Caco-2 (cell line): ENCODE measurements at regions not wholly inside any gene's neighbourhood (a gene's known extent, or its start where the extent isn't known, plus 50 kb on each side); places are given as distances from the start of the nearest gene placed in this dataset.

Source experiments
- BruUV-seq: library from RNA; stranded (reverse); fragments of 400-500 nt; replicated peaks from 2 replicates; lab custom pipeline; 2021; lab: Mats Ljungman, UMichigan
- CTCF ChIA-PET: fragments of 300-600 bp; sonication (Branson Sonifier 250); formaldehyde crosslinking; loops from one replicate; lab custom pipeline; 2022; ENCODE audit warnings: antibody characterized with exemption; lab: Charles Lee
- POLR2A ChIA-PET: fragments of 300-600 bp; sonication (Branson Sonifier 250); formaldehyde crosslinking; loops from one replicate; lab custom pipeline; 2022; ENCODE audit warnings: antibody characterized with exemption; lab: Charles Lee
- DNase-seq, 2 experiments: peaks; one replicate each; pipeline versions ENCODE4 v3.0.0 to v3.0.0-alpha.2; 2020 to 2022
- H3K27me3 ChIP-seq: replicated peaks from 2 replicates; pipeline ENCODE4 v1.6.0; 2011; ENCODE audit warnings: low read length; ENCODE audit not compliant: control insufficient read depth, insufficient read depth
- H3K36me3 ChIP-seq: 2 replicates; pipeline ENCODE4 v1.5.1; 2011; ENCODE audit warnings: low read length; ENCODE audit not compliant: control insufficient read depth, insufficient read depth
- H3K4me1 ChIP-seq: fragments of 250-450 bp; sonication (Bioruptor Pico); 2 replicates; pipeline ENCODE4 v1.5.1; 2020; ENCODE audit warnings: mild to moderate bottlenecking
- H3K4me3 ChIP-seq: 2 replicates; pipeline ENCODE4 v1.5.1; 2011; ENCODE audit warnings: low read depth, mild to moderate bottlenecking, control low read depth, low read length
- H3K9me3 ChIP-seq: fragments of 250-450 bp; sonication (Bioruptor Pico); 2 replicates; pipeline ENCODE4 v1.5.1; 2020; ENCODE audit warnings: mild to moderate bottlenecking, moderate library complexity
- H3K27ac Mint-ChIP-seq: one replicate; pipeline ENCODE4 v1.8.0; 2022; ENCODE audit warnings: mixed read lengths; ENCODE audit not compliant: unreplicated experiment
- H3K27me3 Mint-ChIP-seq: one replicate; pipeline ENCODE4 v1.8.0; 2022; ENCODE audit warnings: mixed read lengths; ENCODE audit not compliant: insufficient read depth, unreplicated experiment
- H3K36me3 Mint-ChIP-seq: one replicate; pipeline ENCODE4 v1.8.0; 2022; ENCODE audit warnings: mild to moderate bottlenecking, mixed read lengths; ENCODE audit not compliant: insufficient read depth, unreplicated experiment
- H3K4me1 Mint-ChIP-seq: one replicate; pipeline ENCODE4 v1.8.0; 2022; ENCODE audit warnings: low read depth, mixed read lengths; ENCODE audit not compliant: unreplicated experiment
- H3K4me3 Mint-ChIP-seq: one replicate; pipeline ENCODE4 v1.8.0; 2022; ENCODE audit warnings: mild to moderate bottlenecking, moderate library complexity, mixed read lengths; ENCODE audit not compliant: unreplicated experiment
- H3K9me3 Mint-ChIP-seq: one replicate; pipeline ENCODE4 v1.8.0; 2022; ENCODE audit warnings: mixed read lengths; ENCODE audit not compliant: unreplicated experiment
- intact Hi-C: fragments of 100-400 bp; cut with micrococcal nuclease; formaldehyde crosslinking; loops from one replicate; pipeline ENCODE4 v1.10.0; 2022; ENCODE audit not compliant: unreplicated experiment
- TF ChIP-seq, protein P1 (sequence below), 2 experiments: fragments of 200-600 bp in 1 of 2; IDR thresholded peaks; 1 replicate in 1 of 2; 2 replicates in 1 of 2; pipeline versions ENCODE4 v1.5.1 to v1.8.0; 2011 to 2022; ENCODE audit warnings: antibody characterized with exemption in 1 of 2, control low read depth in 1 of 2, inconsistent platforms in 1 of 2, low read depth in 1 of 2, low read length in 1 of 2, mild to moderate bottlenecking in 1 of 2, moderate library complexity in 1 of 2; ENCODE audit not compliant: insufficient read depth in 1 of 2, severe bottlenecking in 1 of 2, unreplicated experiment in 1 of 2

DNA sequence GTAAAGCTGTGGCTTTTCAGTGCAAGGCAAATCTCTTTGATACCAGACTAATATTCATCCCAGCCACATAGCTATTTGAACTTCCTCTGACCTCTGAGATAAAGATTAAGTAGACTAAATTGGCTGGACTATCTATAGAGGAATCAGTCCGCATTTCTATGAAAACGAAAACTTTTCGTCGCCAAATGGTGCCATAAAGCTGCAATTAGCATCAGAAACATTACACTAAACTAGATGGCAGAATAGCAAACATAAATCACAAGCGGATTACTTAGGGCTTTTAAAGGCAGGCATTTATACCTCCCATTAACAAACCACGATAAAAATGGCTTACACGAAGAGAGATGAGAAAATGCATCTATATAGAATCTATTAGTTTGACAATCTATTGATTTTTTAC, 1009.7 kb upstream of the CDH6 start:
- no peak overlapping the region for H3K27ac Mint-ChIP-seq
- intact Hi-C loops, result no loop called here

GRCh38 chr5:30156156-30156555, 1037.3 kb upstream of the CDH6 start:
- H3K27me3 Mint-ChIP-seq, result no peaks in the 10 kb centered on the region
- no peaks in the 10 kb centered on the region for H3K9me3 Mint-ChIP-seq
- H3K27me3 ChIP-seq, result no peaks in the 10 kb centered on the region
- H3K9me3 ChIP-seq, result no peaks in the 10 kb centered on the region
- no peaks in the 10 kb centered on the region for H3K36me3 ChIP-seq
- no peak overlapping the region for H3K4me3 ChIP-seq
- H3K36me3 Mint-ChIP-seq, result no peaks in the 10 kb centered on the region
- H3K4me3 Mint-ChIP-seq, result no peak overlapping the region
- CTCF ChIA-PET, result no interaction called here
- intact Hi-C loops, result no loop called here
- POLR2A ChIA-PET, result no interaction called here
- no peaks in the 10 kb centered on the region for H3K4me1 Mint-ChIP-seq
- BruUV-seq, result no TSS peak
- H3K4me1 ChIP-seq, result no peaks in the 10 kb centered on the region
- TF ChIP-seq, protein P1, sequence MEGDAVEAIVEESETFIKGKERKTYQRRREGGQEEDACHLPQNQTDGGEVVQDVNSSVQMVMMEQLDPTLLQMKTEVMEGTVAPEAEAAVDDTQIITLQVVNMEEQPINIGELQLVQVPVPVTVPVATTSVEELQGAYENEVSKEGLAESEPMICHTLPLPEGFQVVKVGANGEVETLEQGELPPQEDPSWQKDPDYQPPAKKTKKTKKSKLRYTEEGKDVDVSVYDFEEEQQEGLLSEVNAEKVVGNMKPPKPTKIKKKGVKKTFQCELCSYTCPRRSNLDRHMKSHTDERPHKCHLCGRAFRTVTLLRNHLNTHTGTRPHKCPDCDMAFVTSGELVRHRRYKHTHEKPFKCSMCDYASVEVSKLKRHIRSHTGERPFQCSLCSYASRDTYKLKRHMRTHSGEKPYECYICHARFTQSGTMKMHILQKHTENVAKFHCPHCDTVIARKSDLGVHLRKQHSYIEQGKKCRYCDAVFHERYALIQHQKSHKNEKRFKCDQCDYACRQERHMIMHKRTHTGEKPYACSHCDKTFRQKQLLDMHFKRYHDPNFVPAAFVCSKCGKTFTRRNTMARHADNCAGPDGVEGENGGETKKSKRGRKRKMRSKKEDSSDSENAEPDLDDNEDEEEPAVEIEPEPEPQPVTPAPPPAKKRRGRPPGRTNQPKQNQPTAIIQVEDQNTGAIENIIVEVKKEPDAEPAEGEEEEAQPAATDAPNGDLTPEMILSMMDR (IDR thresholded peaks at IDR 0.05; ENCODE audit: insufficient read depth in 1 of 2, low read depth in 1 of 2, low read length in 1 of 2, severe bottlenecking in 1 of 2, unreplicated experiment in 1 of 2), result no peak
- no peak overlapping the region for H3K27ac Mint-ChIP-seq
- no peak for DNase-seq

More for the DNA sequence above, 1009.7 kb upstream of the CDH6 start:
- BruUV-seq, result no TSS peak
- H3K27me3 ChIP-seq, result no peaks in the 10 kb centered on the region
- no peaks in the 10 kb centered on the region for H3K4me1 ChIP-seq
- ChIA-PET CTCF (no interaction called here), POLR2A (no interaction called here)
- Mint-ChIP-seq H3K9me3 (no peaks in the 10 kb centered on the region), H3K4me1 (no peaks in the 10 kb centered on the region), H3K4me3 (no peak overlapping the region), H3K36me3 (no peaks in the 10 kb centered on the region), H3K27me3 (peaks cover 4% of the 10 kb centered on the region)
- no peak for DNase-seq
- H3K9me3 ChIP-seq, result no peaks in the 10 kb centered on the region
- no peak overlapping the region for H3K4me3 ChIP-seq
- TF ChIP-seq, protein P1 (IDR thresholded peaks at IDR 0.05; ENCODE audit: insufficient read depth in 1 of 2, low read depth in 1 of 2, low read length in 1 of 2, severe bottlenecking in 1 of 2, unreplicated experiment in 1 of 2), result no peak
- H3K36me3 ChIP-seq, result no peaks in the 10 kb centered on the region

DNA sequence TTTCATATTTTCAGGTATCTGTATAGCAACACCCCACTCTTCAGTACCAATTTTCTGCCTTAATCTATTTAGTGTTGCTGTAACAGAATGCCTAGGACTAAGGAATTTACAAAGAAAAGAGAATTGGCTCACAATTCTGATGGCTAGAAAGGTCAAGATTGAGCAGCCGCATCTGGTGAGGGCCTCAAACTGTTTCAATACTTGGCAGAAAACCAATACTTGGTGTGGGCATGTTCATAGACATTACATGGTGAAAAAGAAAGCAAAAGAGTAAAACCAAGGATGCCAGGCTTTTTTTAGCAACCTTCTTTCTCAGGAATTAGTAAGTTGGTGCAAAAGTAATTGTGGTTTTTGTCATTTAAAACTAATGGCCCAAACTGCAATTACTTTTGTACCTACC, 1041.1 kb upstream of the CDH6 start:
- H3K27me3 ChIP-seq, result no peaks in the 10 kb centered on the region
- POLR2A ChIA-PET, result no interaction called here
- no peaks in the 10 kb centered on the region for H3K4me1 ChIP-seq
- Mint-ChIP-seq H3K4me1 (no peaks in the 10 kb centered on the region), H3K9me3 (no peaks in the 10 kb centered on the region), H3K36me3 (no peaks in the 10 kb centered on the region), H3K27me3 (no peaks in the 10 kb centered on the region), H3K27ac (no peak overlapping the region), H3K4me3 (no peak overlapping the region)
- BruUV-seq, result no TSS peak
- DNase-seq, result no peak
- no peaks in the 10 kb centered on the region for H3K9me3 ChIP-seq
- CTCF ChIA-PET, result no interaction called here
- no peak overlapping the region for H3K4me3 ChIP-seq
- no peaks in the 10 kb centered on the region for H3K36me3 ChIP-seq
- TF ChIP-seq, protein P1 (IDR thresholded peaks at IDR 0.05; ENCODE audit: insufficient read depth in 1 of 2, low read depth in 1 of 2, low read length in 1 of 2, severe bottlenecking in 1 of 2, unreplicated experiment in 1 of 2), result no peak
- intact Hi-C loops, result no loop called here
